GM19395 (cell line): ENCODE measurements at regions not wholly inside any gene's neighbourhood (a gene's known extent, or its start where the extent isn't known, plus 50 kb on each side); places are given as distances from the start of the nearest gene placed in this dataset.

Source experiments
- ATAC-seq: cut with Tn5 transposase; IDR thresholded peaks from one replicate; pipeline ENCODE4 v1.9.1; 2021; ENCODE audit warnings: mild to moderate bottlenecking, moderate library complexity; ENCODE audit not compliant: unreplicated experiment

DNA sequence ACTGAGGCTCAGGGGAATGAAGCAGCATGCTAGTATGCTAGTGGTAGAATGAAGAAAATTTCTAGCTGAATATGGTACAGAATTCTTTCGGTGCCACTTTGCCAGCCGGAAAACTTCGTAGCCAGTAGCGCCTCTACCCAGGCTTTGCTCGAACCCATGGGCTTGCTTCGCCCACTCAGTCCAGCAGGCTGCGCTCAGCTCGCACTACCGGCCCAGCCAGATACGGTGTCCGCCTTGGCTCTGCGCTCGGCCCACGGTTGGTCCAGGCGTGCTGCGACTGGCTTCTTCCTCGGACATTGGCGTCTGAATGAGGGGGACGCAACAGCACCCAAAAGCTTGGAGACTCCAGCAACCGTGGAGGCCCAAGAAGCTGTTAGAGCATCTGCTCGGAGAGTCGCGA, 372.5 kb upstream of the CDH8 start:
- ATAC-seq = no peak

DNA sequence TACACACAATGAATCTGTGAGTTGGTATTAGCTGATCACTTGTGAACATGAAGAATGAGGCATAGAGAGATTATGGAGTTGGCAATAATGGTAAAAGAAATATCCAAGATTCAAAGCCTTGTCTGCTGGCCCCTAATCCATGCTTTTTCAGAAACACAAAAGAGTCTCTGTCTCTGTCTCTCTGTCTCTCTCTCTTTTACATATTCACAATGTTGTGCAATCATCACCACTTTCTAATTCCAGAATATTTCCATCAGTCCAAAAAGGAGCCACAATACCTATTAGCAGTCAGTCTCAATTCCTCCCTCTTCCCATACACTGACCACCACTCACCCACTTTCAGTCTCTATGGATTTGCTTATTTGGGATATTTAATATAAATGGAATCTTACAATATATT, 370.1 kb upstream of the CDH8 start:
- no peak for ATAC-seq

DNA sequence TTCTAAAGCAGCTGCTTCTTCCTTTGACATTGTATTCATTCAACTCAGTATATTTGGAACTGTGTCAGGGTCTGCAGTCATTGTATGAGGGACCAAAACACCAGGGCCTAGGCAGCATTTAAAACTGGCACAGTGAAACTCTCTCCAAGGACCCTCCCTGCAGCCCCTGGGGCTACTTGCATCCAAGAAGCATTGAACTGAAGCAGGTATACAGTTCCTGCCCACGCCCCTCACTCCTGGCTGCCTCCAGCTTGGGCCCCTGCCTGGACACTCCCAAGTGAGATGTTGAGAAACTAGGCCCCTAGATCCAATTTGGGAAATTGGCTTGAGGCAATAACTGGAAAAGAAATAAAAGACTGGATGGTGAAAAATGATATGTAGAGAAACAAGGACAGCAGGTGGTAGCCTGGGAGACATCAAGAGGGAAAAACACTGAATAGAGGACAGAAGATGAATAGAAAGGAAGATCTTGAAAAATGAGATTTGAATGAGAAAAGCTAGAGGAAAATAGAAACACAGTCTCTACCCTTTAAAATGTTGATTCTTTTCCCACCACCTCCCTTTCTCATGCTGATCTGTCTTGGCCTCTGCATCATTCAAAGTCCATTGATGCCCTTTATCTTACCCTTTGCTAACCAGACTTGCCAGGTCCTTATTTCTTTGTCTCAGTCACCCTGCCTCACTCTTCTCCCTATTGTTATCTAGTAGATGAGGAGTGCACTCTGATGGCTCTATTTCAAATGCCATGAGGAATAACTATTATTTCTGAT, 368.8 kb upstream of the CDH8 start:
- no peak for ATAC-seq

DNA sequence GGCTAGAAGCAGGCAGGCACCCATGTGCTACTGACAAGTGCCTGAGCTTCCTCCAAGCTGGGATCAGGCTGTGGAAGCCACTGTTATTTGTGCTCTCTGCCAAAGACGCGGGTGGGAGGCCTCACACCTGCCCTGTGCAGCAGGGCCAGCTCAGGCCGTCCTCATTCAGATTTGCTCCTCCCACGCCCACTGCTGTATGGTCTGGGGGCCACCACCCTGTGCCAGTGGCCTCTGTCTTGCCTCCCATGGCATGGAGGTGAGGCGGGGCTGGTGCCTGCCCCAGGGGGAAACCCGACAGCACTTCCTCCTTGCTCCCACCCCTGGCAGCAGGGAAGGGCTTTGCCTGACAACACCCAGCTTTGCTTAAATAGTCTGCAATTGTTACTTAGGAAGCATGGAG, 356.5 kb upstream of the CDH8 start:
- ATAC-seq = no peak

DNA sequence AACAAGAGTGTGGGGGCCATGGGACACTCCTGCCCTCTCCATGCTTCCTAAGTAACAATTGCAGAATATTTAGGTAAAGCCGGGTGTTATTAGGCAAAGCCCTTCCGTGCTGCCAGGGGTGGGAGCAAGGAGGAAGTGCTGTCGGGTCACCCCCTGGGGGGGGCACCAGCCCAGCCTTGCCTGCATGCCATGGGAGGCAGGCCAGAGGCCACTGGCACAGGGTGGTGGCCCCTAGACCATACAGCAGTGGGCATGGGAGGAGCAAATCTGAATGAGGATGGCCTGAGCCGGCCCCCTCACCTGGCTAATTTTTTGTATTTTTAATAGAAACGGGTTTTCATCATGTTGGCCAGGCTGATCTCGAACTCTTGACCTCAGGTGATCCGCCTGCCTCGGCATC, 355.7 kb upstream of the CDH8 start:
- ATAC-seq = no peak

DNA sequence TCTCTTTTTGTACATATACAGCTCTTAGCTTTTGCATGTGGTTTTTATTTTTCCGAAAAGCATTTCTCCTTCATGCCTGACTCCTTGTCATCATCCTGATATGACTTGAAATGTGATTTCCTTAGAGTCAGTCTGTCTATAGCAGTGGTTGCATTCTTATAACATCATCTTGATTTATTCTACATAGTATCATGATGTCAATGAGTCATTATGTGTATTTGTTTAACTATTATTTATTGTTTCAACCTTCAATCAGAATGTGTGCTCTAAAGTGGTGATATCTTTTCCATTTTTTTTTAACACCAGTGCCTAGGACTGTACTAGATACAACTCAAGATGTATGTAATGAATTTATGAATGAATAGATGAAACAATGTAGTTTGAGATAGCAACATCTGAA, 354.9 kb upstream of the CDH8 start:
- no peak for ATAC-seq

DNA sequence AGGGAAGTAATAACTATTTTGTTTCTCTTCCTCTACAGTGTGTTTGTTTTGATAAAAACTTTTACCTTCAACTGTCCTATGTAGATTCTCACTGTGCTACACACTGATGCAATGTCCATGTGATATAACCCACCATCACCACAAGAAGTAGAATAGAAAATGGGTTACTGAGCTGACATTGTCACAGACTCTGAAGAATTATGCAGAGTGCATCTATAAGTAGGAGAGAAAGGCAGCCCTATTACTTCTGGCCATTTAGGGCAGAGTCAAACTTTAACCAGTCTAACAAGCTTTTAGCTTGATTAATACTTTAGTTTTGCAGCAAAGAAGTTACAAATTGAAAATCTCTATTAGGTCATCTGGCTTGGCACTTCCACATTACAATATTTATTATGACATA, 354.0 kb upstream of the CDH8 start:
- ATAC-seq = no peak

DNA sequence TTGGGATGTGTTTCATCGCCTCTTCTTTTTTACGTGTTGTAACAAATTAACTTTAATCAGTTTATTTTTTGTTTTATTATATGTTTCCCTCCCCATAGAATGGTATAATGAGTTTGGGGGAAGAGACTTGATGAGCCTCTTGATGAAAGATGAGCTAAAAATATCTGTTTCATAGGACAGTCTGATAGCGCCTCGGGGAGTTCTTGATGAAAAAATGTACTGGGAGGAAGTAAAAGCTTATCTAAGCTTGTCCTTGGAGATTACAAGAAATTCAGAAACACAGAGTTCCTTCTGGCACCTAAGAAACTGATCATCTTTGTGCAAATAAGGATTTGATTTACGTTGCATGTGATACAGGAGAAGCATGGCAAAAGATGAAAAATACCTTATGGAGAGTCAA, 350.2 kb upstream of the CDH8 start:
- ATAC-seq = no peak

DNA sequence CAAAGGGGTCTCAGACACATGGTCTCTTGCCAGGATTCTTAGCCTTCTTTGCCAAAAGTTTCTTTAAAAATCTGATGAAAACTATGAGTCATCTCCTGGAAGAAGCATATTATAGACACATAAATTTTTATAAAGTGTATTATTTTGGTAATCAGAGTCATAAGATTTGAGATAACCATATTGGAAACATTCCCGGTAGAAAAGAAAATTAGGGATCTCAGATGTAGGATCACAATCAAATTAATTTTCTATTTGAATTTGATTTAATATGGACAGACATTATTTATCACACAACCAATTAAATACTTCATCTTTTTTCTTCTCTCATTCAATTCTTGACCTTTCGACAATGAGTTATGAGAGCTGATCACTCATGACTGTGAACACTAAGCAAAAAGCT, 347.7 kb upstream of the CDH8 start:
- no peak for ATAC-seq

DNA sequence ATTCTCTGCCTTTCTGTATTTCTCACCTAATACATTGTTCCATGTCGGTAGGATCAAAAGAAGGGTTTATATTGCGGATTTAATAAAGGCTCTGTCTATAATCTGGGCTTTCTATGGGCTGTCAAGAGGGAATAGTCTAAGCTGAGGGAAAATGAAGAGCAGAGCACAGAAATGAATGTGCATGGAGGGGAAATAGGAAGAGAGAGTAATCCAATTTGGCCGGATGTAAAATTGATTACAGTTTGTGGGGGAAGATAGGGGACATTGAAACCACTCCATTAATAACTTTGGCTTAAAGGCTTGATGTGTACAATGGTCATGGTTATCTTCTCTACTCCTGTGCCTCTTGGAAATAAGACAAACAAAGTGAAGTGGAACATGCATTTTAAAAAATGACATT, 334.2 kb upstream of the CDH8 start:
- no peak for ATAC-seq

DNA sequence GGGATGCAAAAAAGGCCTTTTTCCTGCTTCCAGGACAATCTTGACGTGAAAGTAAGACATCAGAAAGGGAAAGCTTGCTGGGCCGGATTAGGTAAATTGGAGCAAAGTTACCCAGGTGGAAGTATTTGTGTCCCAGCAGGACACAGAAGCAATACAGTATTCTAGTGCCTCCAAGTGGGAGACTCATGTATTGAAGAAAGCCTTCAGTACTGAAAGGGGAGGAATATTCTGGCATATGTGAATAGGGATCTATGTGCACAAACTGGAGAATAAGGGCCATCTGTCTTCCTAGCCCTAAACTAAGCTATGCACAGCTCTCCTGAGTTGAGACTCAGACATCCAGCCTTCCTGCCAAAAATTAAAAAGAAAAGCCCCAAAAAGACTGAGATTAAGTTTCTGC, 327.3 kb upstream of the CDH8 start:
- no peak for ATAC-seq

DNA sequence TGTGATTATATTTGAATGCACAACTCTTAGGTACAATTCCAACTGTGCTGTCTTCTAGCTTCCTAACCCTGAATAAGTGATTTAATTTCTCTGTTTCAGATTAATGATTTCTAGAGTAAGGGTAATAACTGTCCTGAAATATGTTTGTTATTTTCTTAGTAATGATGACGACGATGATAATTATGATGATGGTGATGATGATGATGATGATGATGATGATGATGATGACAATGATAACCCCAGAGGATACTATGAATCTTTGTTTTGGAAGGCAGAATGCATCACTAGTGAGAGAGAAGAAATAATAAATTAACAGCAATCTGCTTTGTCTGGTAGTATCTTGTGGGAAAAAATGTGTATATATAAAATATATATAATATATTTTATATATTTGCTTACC, 317.1 kb upstream of the CDH8 start:
- no peak for ATAC-seq

DNA sequence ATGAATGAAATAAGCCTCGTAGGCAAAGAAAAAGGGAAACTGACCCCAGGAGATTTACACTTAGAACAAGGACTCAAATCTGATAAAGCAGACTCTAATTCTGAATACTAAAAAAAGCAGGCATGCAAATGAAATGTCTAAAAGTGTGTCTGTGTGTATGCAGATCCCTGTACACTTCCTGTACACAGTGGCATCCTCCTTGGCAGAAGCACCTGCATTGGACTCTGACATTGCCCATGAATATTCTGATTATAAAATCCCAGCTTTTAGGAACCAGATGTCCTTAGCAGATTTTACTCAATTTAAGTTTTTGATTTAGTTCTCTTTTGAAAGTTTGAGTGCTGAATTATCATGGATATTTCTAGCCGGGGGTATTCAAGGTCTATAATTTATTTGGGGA, 306.0 kb upstream of the CDH8 start:
- no peak for ATAC-seq

DNA sequence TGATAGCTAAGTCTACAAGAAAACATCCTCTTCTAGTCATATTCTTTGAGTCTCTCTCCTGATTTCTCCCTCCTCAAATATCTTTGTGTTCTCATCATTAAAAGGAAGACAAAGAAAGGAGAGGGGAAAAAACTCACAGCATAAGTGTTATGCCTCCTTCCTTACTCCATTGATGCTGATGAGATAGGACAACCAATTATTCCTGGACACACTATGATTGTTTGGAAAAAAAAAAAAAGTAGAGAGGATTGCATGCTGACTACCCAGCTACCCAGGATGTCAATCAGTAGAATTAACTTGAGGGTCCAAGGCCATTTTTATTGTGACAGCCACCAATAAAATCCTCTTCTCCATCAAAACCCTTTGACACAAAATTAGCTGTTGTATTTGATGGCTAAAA, 299.1 kb upstream of the CDH8 start:
- ATAC-seq = no peak

DNA sequence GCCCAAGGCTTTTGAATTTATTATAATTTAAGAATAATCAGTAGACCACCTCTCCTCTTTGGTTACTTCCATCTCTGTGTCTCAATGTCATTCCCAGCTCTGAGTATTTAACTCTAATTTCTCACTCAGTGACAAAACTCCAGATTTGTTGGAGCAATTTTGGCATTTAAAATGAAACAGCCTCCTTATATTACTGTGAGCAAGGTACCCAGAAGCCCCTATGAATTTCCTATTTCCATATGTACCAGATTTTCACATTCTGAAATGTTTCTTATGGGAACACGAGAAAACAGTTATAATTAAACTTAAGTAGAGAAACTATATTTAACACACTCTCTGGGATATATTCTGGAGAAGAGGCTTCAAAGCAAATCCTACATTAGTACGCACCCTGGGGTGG, 285.4 kb upstream of the CDH8 start:
- ATAC-seq = no peak

DNA sequence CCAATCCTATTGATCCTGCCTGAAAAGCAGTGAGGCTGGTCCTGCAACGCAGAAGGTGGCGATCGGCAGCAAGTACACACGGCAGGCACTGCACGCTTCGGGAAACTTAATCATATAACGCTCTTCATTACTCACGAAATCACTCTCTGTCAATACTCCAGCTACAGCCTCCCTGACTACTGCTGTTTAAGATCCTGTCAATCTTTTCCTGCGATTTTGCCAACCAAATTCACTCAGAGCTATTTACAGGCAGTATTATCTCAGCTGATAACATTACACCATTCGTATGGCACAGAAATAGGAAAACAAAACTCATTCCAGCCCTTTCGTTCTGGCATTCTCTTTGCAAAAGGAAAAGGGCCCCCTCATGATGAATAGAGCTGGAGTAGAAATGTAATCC, 262.4 kb upstream of the CDH8 start:
- no peak for ATAC-seq

DNA sequence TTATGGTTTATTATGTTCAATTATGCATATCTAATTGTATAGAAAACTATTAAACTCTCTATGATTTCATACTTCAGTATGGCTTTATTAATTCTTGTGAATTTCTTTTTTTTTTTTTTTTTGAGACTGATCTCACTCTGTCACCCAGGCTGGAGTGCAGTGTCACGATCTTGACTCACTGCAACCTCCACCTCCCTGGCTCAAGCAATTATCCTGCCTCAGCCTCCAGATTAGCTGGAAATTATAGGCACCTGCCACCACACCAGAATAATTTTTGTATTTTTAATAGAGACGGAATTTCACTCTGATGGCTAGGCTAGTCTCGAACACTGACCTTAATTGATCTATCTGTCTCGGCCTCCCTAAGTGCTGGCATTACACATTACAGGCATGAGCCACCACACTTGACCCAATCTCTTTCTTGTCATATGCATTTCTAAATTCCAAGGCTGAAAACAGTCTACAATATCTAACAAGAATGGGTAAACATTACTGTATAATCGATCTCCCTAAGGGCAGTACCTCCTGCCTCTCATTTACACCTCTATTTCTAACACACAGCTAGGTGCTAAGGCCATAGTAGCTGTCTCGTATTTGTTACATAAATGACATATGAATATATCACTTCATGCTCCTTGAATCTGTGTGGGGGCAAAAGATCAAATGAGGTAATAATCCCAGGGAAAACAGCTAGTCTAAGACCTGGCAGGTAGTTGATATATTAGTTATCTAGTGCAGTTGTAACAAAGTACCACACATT, 258.2 kb upstream of the CDH8 start:
- no peak for ATAC-seq

DNA sequence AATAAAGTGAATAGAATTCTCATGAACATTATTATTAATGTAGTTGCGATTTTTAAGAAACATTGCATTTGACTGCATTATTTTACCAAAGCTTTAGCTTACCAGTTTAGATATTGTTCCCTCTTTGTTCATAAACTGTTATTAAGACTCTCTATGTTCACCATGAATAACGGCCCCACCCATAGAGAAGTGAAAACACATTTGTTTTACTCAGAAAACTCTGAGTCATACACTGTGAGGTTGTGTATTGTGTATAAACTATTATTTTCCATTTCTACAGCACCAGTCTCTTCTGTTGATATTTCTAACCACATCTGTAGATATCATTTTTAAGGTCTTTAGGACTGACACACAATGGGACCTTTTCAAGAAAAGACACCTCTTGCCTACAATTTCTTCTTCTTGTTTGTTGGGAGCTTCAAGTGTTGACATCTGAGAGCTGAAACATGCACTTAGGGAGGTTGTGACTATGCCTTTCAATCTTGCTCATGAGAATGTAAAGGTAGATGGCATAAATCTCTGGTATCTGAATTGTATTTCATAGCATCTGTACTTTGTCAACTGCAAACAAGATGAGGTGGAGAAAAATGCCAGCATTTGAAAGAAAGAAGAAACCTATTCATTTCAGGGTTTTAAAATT, 252.9 kb upstream of the CDH8 start:
- no peak for ATAC-seq

DNA sequence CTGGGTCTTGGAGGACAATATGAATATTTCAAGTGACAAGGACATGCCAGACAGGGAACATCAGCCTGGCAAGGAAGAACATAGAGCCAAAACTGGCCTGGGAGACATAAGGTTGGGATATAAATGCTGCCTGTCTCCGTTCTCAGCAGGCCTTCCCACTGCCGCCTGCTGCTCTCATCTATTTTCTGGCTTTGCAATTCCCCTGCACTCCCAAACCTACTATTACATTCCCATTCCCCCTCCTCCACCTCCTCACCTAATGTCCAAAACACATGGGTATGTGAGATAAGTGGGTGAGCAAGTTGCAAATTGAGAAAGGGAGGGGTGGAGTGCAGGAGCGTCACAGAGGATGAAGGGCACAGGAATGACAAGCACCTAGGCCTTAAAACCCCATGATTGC, 244.3 kb upstream of the CDH8 start:
- ATAC-seq = no peak

DNA sequence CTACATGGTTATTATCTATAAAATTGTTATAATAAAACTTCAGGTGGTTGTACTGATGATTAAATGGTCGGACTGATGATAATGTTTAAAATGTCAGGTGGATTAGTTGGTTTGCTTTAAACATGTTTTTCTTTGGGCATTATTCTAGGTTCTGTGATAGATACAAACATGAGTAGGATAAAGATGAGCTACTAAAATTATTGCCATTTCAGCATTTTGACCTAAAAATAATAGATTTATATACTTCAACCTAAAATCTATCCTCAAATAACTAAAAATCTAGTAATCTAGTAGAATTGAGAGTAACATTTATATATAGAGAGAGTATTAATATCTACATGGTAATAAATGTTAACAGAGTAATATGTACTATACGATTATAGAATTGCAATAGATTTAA, 241.7 kb upstream of the CDH8 start:
- no peak for ATAC-seq

DNA sequence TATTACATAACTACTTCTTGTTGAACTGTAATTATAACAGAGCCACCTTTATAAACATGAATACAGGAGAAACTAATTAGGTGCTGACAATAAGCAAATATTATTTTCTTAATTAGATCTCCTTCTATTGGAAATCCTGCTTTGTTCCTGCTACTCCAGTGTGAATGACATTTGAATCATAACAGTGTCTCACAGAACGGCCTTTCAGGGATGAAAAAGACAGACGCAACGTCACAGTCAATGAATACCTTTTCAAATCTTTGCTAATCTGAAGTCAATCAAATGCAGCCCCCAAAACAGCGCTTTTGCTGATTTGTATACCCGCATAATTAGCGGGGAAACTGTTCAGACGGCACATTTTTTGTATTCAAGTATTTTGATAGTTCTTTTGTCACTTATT, 240.4 kb upstream of the CDH8 start:
- no peak for ATAC-seq

DNA sequence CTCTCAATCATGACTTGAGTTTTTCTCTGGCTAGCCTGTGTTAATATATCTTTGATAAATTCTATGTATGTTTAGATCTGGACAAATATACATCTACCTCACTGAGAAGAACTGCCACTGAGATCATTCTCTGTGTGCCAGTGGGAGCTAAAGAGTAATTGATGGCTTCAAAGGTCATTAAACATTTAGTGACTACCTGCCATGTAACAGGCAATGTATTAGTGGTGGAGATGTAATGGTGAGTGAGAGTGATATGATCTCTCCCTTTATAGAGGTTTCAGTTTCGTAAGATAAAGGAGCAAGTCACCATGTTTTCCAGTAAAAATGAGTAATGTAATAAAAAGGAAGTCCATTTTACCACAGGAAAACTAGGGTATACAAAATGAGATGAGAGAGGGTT, 235.8 kb upstream of the CDH8 start:
- ATAC-seq = no peak
